NCI-H748 treated with DMSO at 0.1 percent for 48 hours (cell line): ENCODE measurements at regions not wholly inside any gene's neighbourhood (a gene's known extent, or its start where the extent isn't known, plus 50 kb on each side); places are given as distances from the start of the nearest gene placed in this dataset.
"Not testable (repeated sequence)": the region's sequence is repeated elsewhere in the genome, so short reads cannot be mapped to it uniquely, and the experiment has no call there.

Experiments used
- DNase-seq: peaks from one replicate; lab custom pipeline; 2025; lab: John Stamatoyannopoulos, UW

- no peak for DNase-seq
These were observed 67.6 kb downstream of the HTR1A start for GRCh38 chr5:63894690-63895089.

DNA sequence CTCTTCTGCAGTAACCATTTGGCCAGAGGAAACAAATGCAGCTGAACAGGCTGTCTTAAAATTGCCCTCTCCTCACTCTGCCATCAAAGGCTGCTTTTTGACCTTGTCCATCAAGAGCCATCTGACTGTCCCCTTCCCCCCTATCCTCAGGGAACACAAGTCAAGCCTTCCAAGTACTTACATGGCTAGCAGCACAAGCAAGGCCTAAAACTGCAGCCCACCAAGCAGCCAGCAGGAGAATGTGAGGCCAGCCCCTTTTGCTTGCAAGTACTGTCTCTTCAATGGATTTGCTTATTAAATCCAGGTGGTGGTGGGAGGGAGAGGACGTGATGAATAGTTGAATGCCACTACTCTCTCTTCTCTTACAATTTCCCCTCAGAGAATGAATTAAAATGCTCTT, 83.5 kb downstream of the HTR1A start:
- no peak for DNase-seq

DNA sequence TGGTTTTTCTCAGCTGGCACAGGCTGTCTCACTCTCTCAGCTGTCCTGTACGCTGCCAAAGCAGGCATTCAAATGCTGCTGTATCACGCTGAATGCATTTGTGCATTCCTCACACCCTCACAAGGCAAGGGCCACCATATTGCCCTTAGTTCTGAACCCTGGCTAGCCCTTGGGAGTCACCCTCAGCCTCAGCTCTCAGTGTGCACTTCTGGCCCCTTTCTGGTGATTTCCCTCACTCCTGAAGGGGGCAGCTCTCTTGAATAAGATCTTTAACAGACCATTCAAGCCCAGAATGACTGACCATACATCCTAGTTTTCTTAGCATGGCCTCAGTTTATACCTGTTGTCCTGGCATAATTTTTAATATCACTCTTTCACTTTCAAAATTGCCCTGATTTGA, 84.3 kb downstream of the HTR1A start:
- DNase-seq = no peak

DNA sequence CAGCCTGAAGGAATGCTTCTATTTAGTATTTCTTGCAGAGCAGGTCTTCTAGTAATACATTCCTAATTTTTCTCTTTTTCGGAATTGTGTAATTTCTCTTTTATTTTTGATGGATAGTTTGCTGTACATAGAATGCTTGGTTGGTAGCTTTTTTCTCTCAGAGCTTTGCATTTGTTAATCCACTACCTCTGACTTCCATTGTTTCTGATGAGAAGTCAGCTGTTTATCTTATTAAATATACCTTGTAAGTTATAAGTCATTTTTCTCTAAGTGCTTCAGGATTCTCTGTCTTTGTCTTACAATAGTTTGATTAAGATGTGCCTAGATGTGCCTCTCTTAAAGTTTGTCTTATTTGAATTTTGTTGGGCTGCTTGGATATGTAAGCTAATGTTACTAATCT, 101.9 kb downstream of the HTR1A start:
- DNase-seq = no peak

GRCh38 chr5:63854076-63854475, 108.2 kb downstream of the HTR1A start:
- DNase-seq = no peak

DNA sequence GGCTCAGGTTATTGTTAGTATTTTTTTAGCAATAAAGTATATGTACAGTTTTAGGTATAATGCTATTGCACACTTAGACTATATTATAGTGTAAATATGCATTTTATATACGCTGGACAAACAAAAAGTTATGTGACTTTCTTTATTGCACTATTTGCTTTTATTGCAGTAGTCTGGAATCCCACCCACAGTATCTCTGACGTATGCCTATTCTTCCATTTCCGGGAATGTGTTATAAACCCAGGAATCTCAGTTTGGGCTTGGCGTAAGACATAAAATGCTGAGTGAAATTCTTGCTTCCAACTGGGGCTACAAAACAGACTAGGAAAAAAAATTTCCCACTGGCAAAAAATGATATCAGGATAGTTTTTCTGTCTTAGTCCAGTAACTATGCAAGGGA, 119.1 kb downstream of the HTR1A start:
- no peak for DNase-seq

- DNase-seq = no peak
These were observed 124.8 kb downstream of the HTR1A start for GRCh38 chr5:63837437-63837836.

- DNase-seq = no peak
These were observed 130.9 kb downstream of the HTR1A start for GRCh38 chr5:63831381-63831780.

- no peak for DNase-seq
These were observed 136.3 kb downstream of the HTR1A start for GRCh38 chr5:63825984-63826383.

- no peak for DNase-seq
These were observed 138.7 kb downstream of the HTR1A start for GRCh38 chr5:63823583-63823982.

DNA sequence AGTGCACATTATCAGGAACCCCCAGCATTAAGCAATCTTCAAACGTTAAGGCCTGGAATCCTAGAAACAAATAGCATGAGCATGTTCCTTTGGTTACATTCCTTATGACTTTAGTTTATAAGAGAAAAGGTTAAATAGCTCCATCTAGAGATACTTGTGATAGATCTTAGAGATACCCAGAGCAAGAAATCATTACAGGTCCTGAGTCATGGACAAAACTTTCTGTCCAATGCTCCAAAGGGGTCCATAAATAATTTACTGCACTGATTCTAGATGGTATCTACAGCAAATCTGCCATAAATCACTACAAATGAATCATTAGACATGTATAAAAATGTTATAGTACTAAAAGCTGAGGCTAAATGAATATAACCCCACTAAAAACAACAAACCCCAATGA, 139.6 kb downstream of the HTR1A start:
- no peak for DNase-seq

- DNase-seq = peak; percentile 88
These were observed 141.7 kb downstream of the HTR1A start for GRCh38 chr5:63820577-63820976.

- DNase-seq = no peak
These were observed 149.6 kb downstream of the HTR1A start for GRCh38 chr5:63812693-63813092.

DNA sequence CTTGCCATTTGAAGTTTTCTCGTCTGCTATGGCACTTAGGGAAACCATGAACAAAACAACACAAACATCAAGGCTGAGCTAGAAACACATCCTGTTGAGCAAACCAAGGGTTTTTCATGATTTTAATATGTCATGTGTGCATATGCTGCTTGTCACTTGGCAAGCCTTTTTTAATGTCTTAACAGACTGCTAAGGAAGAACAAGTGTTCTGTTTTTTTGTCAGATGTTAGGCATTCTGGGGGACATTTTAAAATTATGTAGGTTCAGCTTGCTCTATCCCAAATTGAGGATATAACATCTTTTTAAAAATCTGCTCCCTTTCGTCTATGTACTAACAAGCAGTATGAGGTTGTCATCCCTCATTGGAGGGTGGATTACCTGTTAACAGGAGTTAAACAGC, 150.3 kb downstream of the HTR1A start:
- no peak for DNase-seq

DNA sequence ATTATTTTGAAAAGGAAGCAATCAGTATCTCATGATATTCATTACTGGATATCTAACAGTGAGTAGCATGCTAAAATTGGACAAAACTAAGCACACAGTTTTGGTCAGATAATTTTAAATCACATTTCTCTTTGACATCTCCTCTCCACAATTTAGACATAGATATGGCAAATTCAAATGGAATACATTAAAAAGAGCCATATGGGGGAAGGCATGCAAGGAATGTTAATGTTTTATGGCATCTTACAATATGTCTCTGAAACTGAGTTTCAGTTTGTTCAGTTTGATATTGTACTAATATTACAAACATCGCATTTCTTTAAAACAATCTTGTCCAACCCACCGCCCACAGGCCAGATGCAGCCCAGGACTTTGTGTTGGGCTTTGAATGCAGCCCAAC, 151.0 kb downstream of the HTR1A start:
- DNase-seq = no peak

DNA sequence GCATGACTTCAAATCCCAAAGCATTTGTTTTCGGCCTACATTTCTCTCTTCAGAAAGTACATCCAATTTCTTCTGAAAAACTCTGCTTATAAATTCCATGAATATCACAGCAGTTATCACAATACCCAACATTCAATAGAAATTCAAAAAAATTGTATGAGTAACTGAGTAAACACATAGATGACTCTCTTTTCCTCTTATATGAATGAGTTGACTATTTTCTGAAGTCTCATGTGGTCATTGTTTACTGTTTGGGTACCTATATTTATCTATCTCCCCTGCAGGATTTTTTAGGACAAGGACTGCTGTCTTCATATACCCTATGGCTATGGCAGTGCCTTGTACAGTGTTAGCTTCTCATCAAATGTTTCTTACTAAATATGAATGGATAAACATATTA, 157.1 kb downstream of the HTR1A start:
- no peak for DNase-seq

- DNase-seq = no peak
These were observed 159.1 kb downstream of the HTR1A start for GRCh38 chr5:63803165-63803564.

GRCh38 chr5:63794979-63795378, 167.3 kb downstream of the HTR1A start:
- no peak for DNase-seq

- DNase-seq = no peak
These were observed 167.9 kb downstream of the HTR1A start for GRCh38 chr5:63794296-63794695.

- DNase-seq = no peak
These were observed 187.3 kb downstream of the HTR1A start for GRCh38 chr5:63774939-63775338.

- no peak for DNase-seq
These were observed 194.0 kb downstream of the HTR1A start for GRCh38 chr5:63768221-63768620.

GRCh38 chr5:63760965-63761364, 201.3 kb downstream of the HTR1A start:
- DNase-seq = no peak

DNA sequence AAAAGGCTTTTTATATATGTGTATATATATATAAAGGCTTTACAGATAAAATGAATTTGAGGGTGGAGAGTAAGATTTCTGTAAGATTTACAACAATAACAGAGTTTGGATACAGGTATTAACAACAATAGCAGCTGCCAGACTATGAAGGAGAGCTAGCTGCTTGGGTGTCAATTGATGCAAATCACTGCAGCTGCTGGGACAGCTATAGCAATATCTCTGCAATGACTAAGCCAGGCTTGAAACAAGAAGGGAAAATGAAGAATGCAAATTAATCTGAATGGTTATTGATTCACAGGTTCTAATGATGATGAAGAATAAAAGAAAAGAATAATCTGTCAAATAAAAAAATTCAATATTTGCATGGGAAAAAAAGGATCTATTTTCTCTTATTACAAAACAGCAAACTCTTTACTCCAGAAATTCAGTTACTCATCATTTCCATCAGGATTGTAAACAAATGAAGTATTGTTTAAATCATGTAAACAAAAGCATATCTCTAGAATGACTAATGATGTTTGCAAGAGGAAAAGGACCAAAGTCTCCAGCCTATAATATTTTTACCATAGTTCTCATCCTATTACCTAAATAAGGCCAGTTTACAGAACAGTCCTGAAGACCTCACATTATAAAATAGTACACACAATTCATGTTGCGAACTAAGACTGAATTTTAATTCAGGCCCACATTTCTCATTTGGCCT, 219.0 kb downstream of the HTR1A start:
- no peak for DNase-seq

GRCh38 chr5:63732880-63733279, 229.4 kb downstream of the HTR1A start:
- DNase-seq = not testable (repeated sequence)

- no peak for DNase-seq
These were observed 234.7 kb downstream of the HTR1A start for GRCh38 chr5:63727583-63727982.
